ENCODE measurements at regions not wholly inside any gene's neighbourhood (a gene's known extent, or its start where the extent isn't known, plus 50 kb on each side); places are given as distances from the start of the nearest gene placed in this dataset.

GRCh38 chr14:97077253-97077653 lies 280.1 kb downstream of the VRK1 start:
- TF ChIP-seq CTCF (IDR thresholded peaks at IDR 0.05; ENCODE audit: poor library complexity): no peak
- TF ChIP-seq EZH2 (IDR thresholded peaks at IDR 0.05; ENCODE audit: borderline replicate concordance): no peak
